Mesodermal cell (in vitro differentiated cells): ENCODE measurements at regions not wholly inside any gene's neighbourhood (a gene's known extent, or its start where the extent isn't known, plus 50 kb on each side); places are given as distances from the start of the nearest gene placed in this dataset.
"Not testable (repeated sequence)": the region's sequence is repeated elsewhere in the genome, so short reads cannot be mapped to it uniquely, and the experiment has no call there.

Experiments
- H3K27ac ChIP-seq: 2 replicates; pipeline ENCODE4 v1.7.0; 2013; ENCODE audit warnings: mild to moderate bottlenecking, low read depth, low read length, moderate library complexity; ENCODE audit not compliant: severe bottlenecking
- H3K36me3 ChIP-seq: 2 replicates; pipeline ENCODE4 v1.7.1; 2013; ENCODE audit warnings: mild to moderate bottlenecking, low read length, moderate library complexity; ENCODE audit not compliant: control insufficient read depth, insufficient read depth
- H3K4me1 ChIP-seq: one replicate; pipeline ENCODE4 v1.7.1; 2013; ENCODE audit warnings: mild to moderate bottlenecking, low read length; ENCODE audit not compliant: insufficient read depth, control insufficient read depth, poor library complexity, severe bottlenecking
- H3K4me3 ChIP-seq: 2 replicates; pipeline ENCODE4 v1.7.0; 2013; ENCODE audit warnings: low read length, control low read depth, mild to moderate bottlenecking; ENCODE audit not compliant: insufficient read depth, poor library complexity, severe bottlenecking; ENCODE audit errors: extremely low read depth
- H3K9me3 ChIP-seq: 2 replicates; pipeline ENCODE4 v1.7.1; 2013; ENCODE audit warnings: mild to moderate bottlenecking, low read length, moderate library complexity; ENCODE audit not compliant: control insufficient read depth
- WGBS, 2 experiments: methylation state at CpG; one replicate each; pipeline ENCODE4 v1.1.5; 2013; ENCODE audit warnings: missing lambda C conversion rate in 2 of 2; ENCODE audit not compliant: insufficient coverage in 2 of 2; 5-methylcytosine and 5-hydroxymethylcytosine counted together

- H3K9me3 ChIP-seq, result no peaks in the 10 kb centered on the region
- no peak overlapping the region for H3K4me3 ChIP-seq
- no peaks in the 10 kb centered on the region for H3K36me3 ChIP-seq
- 87% methylated on average over 3 of the region's 3 CpGs; no CpG with 5 or more reads in 1 of the 2 experiments for WGBS, 2 experiments
- no peak overlapping the region for H3K27ac ChIP-seq
- H3K4me1 ChIP-seq, result peaks cover 5% of the 10 kb centered on the region
Measured at GRCh38 chr22:22181341-22181850, 63.2 kb upstream of the VPREB1 start.

- Histone ChIP-seq H3K4me3 (no peak overlapping the region), H3K27ac (no peak overlapping the region), H3K9me3 (no peaks in the 10 kb centered on the region), H3K36me3 (no peaks in the 10 kb centered on the region), H3K4me1 (peaks cover 5% of the 10 kb centered on the region)
- 89 to 90% methylated on average over 3 to 4 of the region's 5 CpGs for WGBS, 2 experiments
Measured at GRCh38 chr22:22180738-22181285, 63.8 kb upstream of the VPREB1 start.

- H3K9me3 ChIP-seq, result no peaks in the 10 kb centered on the region
- WGBS, 2 experiments, result 62 to 83% methylated on average over 2 to 3 of the region's 3 CpGs
- H3K4me3 ChIP-seq, result no peak overlapping the region
- no peak overlapping the region for H3K27ac ChIP-seq
- H3K4me1 ChIP-seq, result peaks cover 5% of the 10 kb centered on the region
- no peaks in the 10 kb centered on the region for H3K36me3 ChIP-seq
Measured at GRCh38 chr22:22179858-22180257, 64.7 kb upstream of the VPREB1 start.

GRCh38 chr22:22178992-22179391 lies 65.6 kb upstream of the VPREB1 start:
- Histone ChIP-seq H3K4me3 (no peak overlapping the region), H3K36me3 (no peaks in the 10 kb centered on the region), H3K27ac (no peak overlapping the region), H3K9me3 (no peaks in the 10 kb centered on the region), H3K4me1 (peaks cover 5% of the 10 kb centered on the region)
- WGBS, 2 experiments, result 81 to 86% methylated on average over 1 to 2 of the region's 2 CpGs

- no peaks in the 10 kb centered on the region for H3K36me3 ChIP-seq
- 78 to 92% methylated on average over 1 to 2 of the region's 2 CpGs for WGBS, 2 experiments
- no peak overlapping the region for H3K27ac ChIP-seq
- no peaks in the 10 kb centered on the region for H3K9me3 ChIP-seq
- H3K4me1 ChIP-seq, result peaks cover 5% of the 10 kb centered on the region
- H3K4me3 ChIP-seq, result no peak overlapping the region
Measured at GRCh38 chr22:22178355-22178965, 66.1 kb upstream of the VPREB1 start.

GRCh38 chr22:22176929-22177616 lies 67.5 kb upstream of the VPREB1 start:
- 76 to 88% methylated on average over 3 of the region's 4 CpGs for WGBS, 2 experiments
- Histone ChIP-seq H3K4me3 (no peak overlapping the region), H3K4me1 (peaks cover 5% of the 10 kb centered on the region), H3K36me3 (no peaks in the 10 kb centered on the region), H3K27ac (no peak overlapping the region), H3K9me3 (no peaks in the 10 kb centered on the region)

- not testable (repeated sequence) for H3K27ac ChIP-seq, H3K4me3 ChIP-seq, H3K9me3 ChIP-seq, H3K4me1 ChIP-seq, H3K36me3 ChIP-seq
- WGBS, 2 experiments, result no CpG with 5 or more reads among the region's 6 CpGs
Measured at GRCh38 chr22:22172896-22173628, 71.5 kb upstream of the VPREB1 start.

GRCh38 chr22:22171357-22172218 lies 73.0 kb upstream of the VPREB1 start:
- Histone ChIP-seq H3K36me3 (no peaks in the 10 kb centered on the region), H3K4me1 (no peaks in the 10 kb centered on the region), H3K27ac (no peak overlapping the region), H3K4me3 (no peak overlapping the region), H3K9me3 (no peaks in the 10 kb centered on the region)
- 12 to 18% methylated on average over 1 to 3 of the region's 6 CpGs for WGBS, 2 experiments

- Histone ChIP-seq H3K36me3 (no peaks in the 10 kb centered on the region), H3K4me3 (no peak overlapping the region), H3K27ac (no peak overlapping the region)
Measured at GRCh38 chr22:22169923-22170322, 74.7 kb upstream of the VPREB1 start.

More at GRCh38 chr22:22169923-22170322, 74.7 kb upstream of the VPREB1 start:
- H3K4me1 ChIP-seq, result no peaks in the 10 kb centered on the region
- no CpG with 5 or more reads among the region's 1 CpG for WGBS, 2 experiments
- H3K9me3 ChIP-seq, result no peaks in the 10 kb centered on the region
